ENCODE measurements at regions not wholly inside any gene's neighbourhood (a gene's known extent, or its start where the extent isn't known, plus 50 kb on each side); places are given as distances from the start of the nearest gene placed in this dataset.
A peak's percentile ranks its signal among the peaks of the same experiment; 100 is the strongest.

DNA sequence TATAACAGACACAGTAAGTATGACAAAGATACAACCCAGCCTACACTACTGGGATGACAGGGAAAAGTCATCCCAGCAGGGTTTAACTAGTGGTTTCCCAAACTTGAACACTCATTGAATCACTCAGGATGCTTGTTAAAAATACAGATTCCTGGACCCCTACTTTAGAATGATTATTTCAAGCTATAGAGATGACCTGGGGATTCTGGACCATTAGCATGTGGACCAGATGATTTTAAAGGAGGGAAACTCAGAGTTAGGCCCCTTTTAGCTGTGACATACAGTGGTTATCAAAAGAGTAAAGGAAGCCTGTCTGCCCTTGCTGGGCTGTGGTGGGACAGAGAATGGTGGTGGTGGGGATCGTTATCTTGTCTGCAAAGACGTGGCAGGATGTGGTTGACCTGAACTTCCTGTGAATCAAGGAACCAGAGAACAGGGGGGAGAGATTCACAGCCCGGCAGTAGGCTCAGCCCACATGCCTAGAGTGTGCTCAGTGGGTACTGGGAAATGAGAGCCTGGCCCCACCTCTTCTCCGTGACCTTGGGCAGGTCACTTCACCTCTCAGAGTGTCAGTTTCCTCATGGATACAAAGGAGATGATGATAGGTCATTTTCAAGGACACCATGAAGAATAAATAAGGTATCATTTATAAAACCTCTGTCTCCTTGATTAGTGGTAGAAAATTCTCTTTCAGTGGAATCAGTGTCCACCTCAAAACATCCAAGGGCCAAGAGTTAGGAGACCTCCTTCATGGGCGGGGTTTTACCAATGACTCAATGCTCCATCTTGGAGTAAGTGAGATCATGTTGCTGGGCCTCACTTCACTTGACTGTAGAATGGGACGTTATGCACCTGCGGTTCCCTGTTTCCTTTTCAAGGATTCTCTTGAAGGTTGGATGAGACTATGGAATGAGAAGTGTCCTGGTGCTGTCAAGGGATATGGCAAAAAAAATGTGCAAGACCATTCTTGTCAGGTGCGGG is 306.5 kb downstream of the RPLP1 start:
- Mint-ChIP-seq H3K27ac (ENCODE audit: unreplicated experiment) (no peak overlapping the region), H3K9me3 (ENCODE audit: low read depth, unreplicated experiment) (no peaks in the 10 kb centered on the region), H3K36me3 (ENCODE audit: insufficient read depth, unreplicated experiment) (no peaks in the 10 kb centered on the region), H3K4me3 (ENCODE audit: low read depth, unreplicated experiment) (no peak overlapping the region), H3K27me3 (ENCODE audit: unreplicated experiment) (no peaks in the 10 kb centered on the region), H3K4me1 (ENCODE audit: low read depth, unreplicated experiment) (peaks cover 50% of the 10 kb centered on the region)
- intact Hi-C loops (cut with micrococcal nuclease; ENCODE audit: unreplicated experiment): loop anchor here (10.0 kb wide), 1 partner anchor 306 kb away; no protein-coding TSS in a partner anchor
- TF ChIP-seq, protein P1, sequence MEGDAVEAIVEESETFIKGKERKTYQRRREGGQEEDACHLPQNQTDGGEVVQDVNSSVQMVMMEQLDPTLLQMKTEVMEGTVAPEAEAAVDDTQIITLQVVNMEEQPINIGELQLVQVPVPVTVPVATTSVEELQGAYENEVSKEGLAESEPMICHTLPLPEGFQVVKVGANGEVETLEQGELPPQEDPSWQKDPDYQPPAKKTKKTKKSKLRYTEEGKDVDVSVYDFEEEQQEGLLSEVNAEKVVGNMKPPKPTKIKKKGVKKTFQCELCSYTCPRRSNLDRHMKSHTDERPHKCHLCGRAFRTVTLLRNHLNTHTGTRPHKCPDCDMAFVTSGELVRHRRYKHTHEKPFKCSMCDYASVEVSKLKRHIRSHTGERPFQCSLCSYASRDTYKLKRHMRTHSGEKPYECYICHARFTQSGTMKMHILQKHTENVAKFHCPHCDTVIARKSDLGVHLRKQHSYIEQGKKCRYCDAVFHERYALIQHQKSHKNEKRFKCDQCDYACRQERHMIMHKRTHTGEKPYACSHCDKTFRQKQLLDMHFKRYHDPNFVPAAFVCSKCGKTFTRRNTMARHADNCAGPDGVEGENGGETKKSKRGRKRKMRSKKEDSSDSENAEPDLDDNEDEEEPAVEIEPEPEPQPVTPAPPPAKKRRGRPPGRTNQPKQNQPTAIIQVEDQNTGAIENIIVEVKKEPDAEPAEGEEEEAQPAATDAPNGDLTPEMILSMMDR (IDR thresholded peaks at IDR 0.05; ENCODE audit: unreplicated experiment): no peak
- BruUV-seq (replicated peaks): no TSS peak
- no peak for DNase-seq
- CTCF ChIA-PET: no interaction called here

DNA sequence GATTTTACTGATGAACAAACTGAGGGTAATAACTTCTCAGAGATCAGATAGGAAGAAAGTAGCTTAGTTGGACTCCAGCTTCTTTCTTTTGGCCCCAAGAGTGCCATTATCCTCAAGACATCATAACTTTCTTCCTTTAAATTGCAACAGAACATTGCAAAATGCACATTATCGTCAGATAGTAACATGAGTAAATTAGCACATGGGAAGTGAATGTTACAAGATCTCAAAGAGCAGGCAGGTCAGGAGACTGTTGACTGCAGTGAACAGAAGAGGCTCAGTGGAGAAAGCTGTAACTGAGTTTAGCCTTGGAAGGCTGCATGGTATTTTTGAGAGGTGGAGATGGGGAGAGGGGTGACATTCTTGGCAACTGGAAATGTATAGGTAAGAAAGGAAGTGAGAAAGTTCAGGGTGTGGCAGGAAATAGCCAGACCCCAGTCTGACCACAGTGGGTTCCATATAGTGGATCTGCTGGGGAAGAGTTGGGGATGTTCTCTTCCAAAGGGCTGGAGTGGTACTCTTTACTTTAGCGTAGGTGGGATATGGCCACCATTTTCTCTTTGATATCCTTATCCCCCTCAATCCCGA is 307.7 kb downstream of the RPLP1 start:
- H3K36me3 Mint-ChIP-seq (ENCODE audit: insufficient read depth, unreplicated experiment): no peaks in the 10 kb centered on the region
- TF ChIP-seq, protein P1 (IDR thresholded peaks at IDR 0.05; ENCODE audit: unreplicated experiment): no peak
- no peaks in the 10 kb centered on the region for H3K9me3 Mint-ChIP-seq (ENCODE audit: low read depth, unreplicated experiment)
- H3K27ac Mint-ChIP-seq (ENCODE audit: unreplicated experiment): peak overlapping the region; percentile 89
- no peaks in the 10 kb centered on the region for H3K27me3 Mint-ChIP-seq (ENCODE audit: unreplicated experiment)
- DNase-seq: no peak
- no TSS peak for BruUV-seq (replicated peaks)
- peaks cover 48% of the 10 kb centered on the region for H3K4me1 Mint-ChIP-seq (ENCODE audit: low read depth, unreplicated experiment)
- intact Hi-C loops (cut with micrococcal nuclease; ENCODE audit: unreplicated experiment): no loop called here
- CTCF ChIA-PET: interaction anchor here (0.6 to 1.6 kb wide), 5 partner anchors 9 to 351 kb away, joined by 3 to 5 read pairs (median 4); no protein-coding TSS in a partner anchor
- peak overlapping the region; percentile 20 for H3K4me3 Mint-ChIP-seq (ENCODE audit: low read depth, unreplicated experiment)

DNA sequence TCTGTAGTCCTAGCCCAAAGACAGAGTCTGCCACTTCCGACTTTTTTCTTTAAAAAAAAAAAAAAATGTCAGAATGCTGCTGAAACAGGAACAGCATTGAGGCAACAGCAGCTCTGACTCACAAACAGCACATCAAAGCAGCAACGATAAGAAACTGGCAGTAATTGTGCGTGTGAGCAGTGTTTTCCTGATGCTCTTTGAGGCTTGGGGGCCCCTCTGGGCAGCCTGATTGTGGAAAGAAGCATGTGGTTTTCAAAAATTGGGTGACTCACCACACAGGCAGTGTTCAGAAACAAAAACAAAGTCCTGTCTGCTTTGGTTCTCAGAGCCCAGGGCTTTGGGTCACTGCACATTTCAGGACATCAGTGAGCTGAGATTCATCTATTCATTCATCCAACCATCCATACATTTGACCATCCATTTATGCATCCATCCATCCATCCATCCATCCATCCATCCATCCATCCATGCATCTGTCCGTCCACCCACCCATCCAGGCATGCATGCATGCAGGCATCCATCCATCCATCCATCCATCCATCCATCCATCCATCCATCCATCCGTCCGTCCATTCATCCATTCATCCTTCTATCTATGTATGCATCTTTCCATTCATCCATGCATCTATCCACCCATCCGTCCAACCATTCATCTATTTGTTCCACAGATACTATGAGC is 308.4 kb downstream of the RPLP1 start:
- CTCF ChIA-PET: interaction anchor here (0.6 to 1.6 kb wide), 5 partner anchors 10 to 352 kb away, joined by 3 to 5 read pairs (median 4); no protein-coding TSS in a partner anchor
- H3K4me1 Mint-ChIP-seq (ENCODE audit: low read depth, unreplicated experiment): peaks cover 41% of the 10 kb centered on the region
- TF ChIP-seq, protein P1 (IDR thresholded peaks at IDR 0.05; ENCODE audit: unreplicated experiment): no peak
- BruUV-seq (replicated peaks): no TSS peak
- peak overlapping the region; percentile 1 for H3K4me3 Mint-ChIP-seq (ENCODE audit: low read depth, unreplicated experiment)
- DNase-seq: peak; percentile 82
- H3K27me3 Mint-ChIP-seq (ENCODE audit: unreplicated experiment): peaks cover 2% of the 10 kb centered on the region
- H3K36me3 Mint-ChIP-seq (ENCODE audit: insufficient read depth, unreplicated experiment): no peaks in the 10 kb centered on the region
- H3K27ac Mint-ChIP-seq (ENCODE audit: unreplicated experiment): peak overlapping the region; percentile 89
- H3K9me3 Mint-ChIP-seq (ENCODE audit: low read depth, unreplicated experiment): no peaks in the 10 kb centered on the region
- intact Hi-C loops (cut with micrococcal nuclease; ENCODE audit: unreplicated experiment): no loop called here

DNA sequence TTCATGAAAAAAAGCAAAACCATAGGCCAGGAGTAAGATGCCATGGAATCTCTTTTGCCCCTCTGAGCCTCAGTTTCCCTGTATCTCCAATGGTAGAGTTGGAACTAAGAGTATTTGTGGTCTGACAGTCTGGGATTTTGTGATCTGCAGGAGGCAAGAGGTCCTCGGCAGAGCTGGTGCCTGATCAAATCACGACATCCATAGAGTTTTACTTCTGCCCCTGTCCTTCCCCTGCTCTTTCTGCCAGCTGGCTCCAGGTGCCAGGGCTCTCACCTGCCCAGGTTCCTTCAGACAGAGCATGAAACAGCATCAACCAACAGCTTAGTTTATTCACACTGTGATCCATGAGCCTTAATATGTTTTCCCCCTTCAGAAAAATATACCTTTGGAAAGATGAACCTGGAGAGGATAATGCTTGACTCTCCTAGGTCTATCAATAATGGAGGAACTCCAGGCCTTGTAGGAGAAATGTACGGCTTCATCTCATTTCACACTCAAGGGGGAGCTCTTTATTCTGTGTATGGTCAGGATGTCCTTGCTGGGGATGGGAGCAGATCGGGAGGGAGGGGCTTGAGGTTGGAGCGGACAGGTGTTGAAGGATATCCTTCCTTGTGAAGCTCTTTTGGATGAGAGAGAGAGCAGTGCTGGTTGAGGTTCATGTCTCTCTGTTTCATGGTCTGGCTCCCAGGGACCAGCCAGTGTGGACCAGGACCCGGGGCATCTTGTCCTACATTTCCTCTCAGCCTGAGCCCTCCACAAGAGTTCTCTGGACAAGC is 309.9 kb downstream of the RPLP1 start:
- TF ChIP-seq, protein P1 (IDR thresholded peaks at IDR 0.05; ENCODE audit: unreplicated experiment): no peak
- H3K27ac Mint-ChIP-seq (ENCODE audit: unreplicated experiment): no peak overlapping the region
- peaks cover 38% of the 10 kb centered on the region for H3K4me1 Mint-ChIP-seq (ENCODE audit: low read depth, unreplicated experiment)
- no TSS peak for BruUV-seq (replicated peaks)
- no peaks in the 10 kb centered on the region for H3K9me3 Mint-ChIP-seq (ENCODE audit: low read depth, unreplicated experiment)
- peaks cover 14% of the 10 kb centered on the region for H3K27me3 Mint-ChIP-seq (ENCODE audit: unreplicated experiment)
- CTCF ChIA-PET: no interaction called here
- intact Hi-C loops (cut with micrococcal nuclease; ENCODE audit: unreplicated experiment): no loop called here
- H3K4me3 Mint-ChIP-seq (ENCODE audit: low read depth, unreplicated experiment): no peak overlapping the region
- H3K36me3 Mint-ChIP-seq (ENCODE audit: insufficient read depth, unreplicated experiment): no peaks in the 10 kb centered on the region
- no peak for DNase-seq

All from Calu3 (cell line).